ENCODE measurements at regions not wholly inside any gene's neighbourhood (a gene's known extent, or its start where the extent isn't known, plus 50 kb on each side); places are given as distances from the start of the nearest gene placed in this dataset.

DNA sequence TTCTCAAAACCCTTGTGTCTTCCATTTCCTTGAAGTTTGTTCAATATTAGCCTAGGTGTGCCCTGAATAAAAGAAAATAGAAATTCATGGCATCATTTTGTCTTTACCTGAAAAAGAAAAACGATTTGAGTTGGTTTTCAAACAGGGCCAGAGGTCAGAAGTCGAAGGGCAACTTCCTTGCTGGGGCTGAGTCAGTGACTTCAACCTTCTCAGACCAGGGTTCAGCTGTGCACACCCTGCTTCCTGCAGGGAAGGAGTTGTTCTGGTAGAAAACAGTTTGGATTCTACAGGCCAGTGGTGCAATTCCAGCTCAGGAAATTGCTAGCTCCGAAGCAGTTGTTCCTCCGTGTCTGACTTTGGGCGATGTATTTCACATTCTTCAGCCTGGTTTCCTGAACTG, 132.1 kb upstream of the SLC30A5 start:
- ATAC-seq (no peak), FAIRE-seq (no peak), DNase-seq (ENCODE audit: extremely low read depth in 1 of 4, low spot score in 3 of 4) (no peak)
- H3K9ac ChIP-seq (ENCODE audit: insufficient read depth in 1 of 2, low read depth in 2 of 2, low read length in 2 of 2) = no peak overlapping the region
- no peaks in the 10 kb centered on the region for H3K9me3 ChIP-seq (replicated peaks; ENCODE audit: control insufficient read depth, insufficient read depth, low read depth, low read length)
- H3K9me1 ChIP-seq (ENCODE audit: control insufficient read depth, insufficient read depth, low read length) = no peaks in the 10 kb centered on the region
- H2AFZ ChIP-seq (ENCODE audit: low read depth, low read length) = no peak overlapping the region
- ChIA-PET POLR2A (interaction anchor here (0.7 kb wide), 1 partner anchor 1356 kb away, joined by 3 read pairs; no protein-coding TSS in a partner anchor), CTCF (ENCODE audit: low intra/inter-chr PET ratio) (interaction anchor here (0.7 to 2.1 kb wide), 2 partner anchors 676 to 702 kb away, joined by 5 to 15 read pairs; no protein-coding TSS in a partner anchor)
- no peak overlapping the region for H3K4me3 ChIP-seq
- H3K4me1 ChIP-seq (replicated peaks in 1 of 2; ENCODE audit: control insufficient read depth in 2 of 2, insufficient read depth in 2 of 2, low read length in 2 of 2) = no peaks in the 10 kb centered on the region
- intact Hi-C loops (cut with micrococcal nuclease) = loop anchor here (2.0 kb wide), 1 partner anchor 675 kb away; no protein-coding TSS in a partner anchor
- H3K27ac ChIP-seq (ENCODE audit: extremely low read depth, low read depth, low read length) = no peak overlapping the region
- H4K20me1 ChIP-seq (replicated peaks; ENCODE audit: control insufficient read depth, insufficient read depth, low read length) = no peaks in the 10 kb centered on the region
- 1% methylated on average over 5 of the region's 5 CpGs for WGBS (ENCODE audit: insufficient coverage, low coverage, missing lambda C conversion rate)
- no TSS peak for BruUV-seq (replicated peaks)
- H3K27me3 ChIP-seq (ENCODE audit: control insufficient read depth in 2 of 2, insufficient read depth in 2 of 2, low read length in 2 of 2) = peaks cover 8 to 16% of the 10 kb centered on the region in 2 experiments
- in situ Hi-C loops (cut with MboI) = loop anchor here (25.0 kb wide), 1 partner anchor 674 kb away; no protein-coding TSS in a partner anchor
- TF ChIP-seq NFIC (IDR thresholded peaks at IDR 0.05) (no peak), TAF7 (tag; IDR thresholded peaks at IDR 0.05) (no peak), ZSCAN32 (CRISPR knock-in tag; IDR thresholded peaks at IDR 0.05) (no peak), ZNF24 (IDR thresholded peaks at IDR 0.05) (no peak), NR2C2 (CRISPR knock-in tag; IDR thresholded peaks at IDR 0.05) (no peak), NR2C2 (tag; IDR thresholded peaks at IDR 0.05) (0 out of 2 replicates have a peak, but pooled peaks have one; percentile 20), CXXC5 (CRISPR knock-in tag; IDR thresholded peaks at IDR 0.05) (no peak)
- H3K36me3 ChIP-seq (ENCODE audit: control insufficient read depth, insufficient read depth, low read length) = no peaks in the 10 kb centered on the region
- H3K4me2 ChIP-seq (ENCODE audit: insufficient read depth, low read length) = no peak overlapping the region
- H3K79me2 ChIP-seq (ENCODE audit: control insufficient read depth, insufficient read depth, low read length) = no peaks in the 10 kb centered on the region

Data from K562 (cell line).